Karpas-422 (cell line): ENCODE measurements at regions not wholly inside any gene's neighbourhood (a gene's known extent, or its start where the extent isn't known, plus 50 kb on each side); places are given as distances from the start of the nearest gene placed in this dataset.
A peak's percentile ranks its signal among the peaks of the same experiment; 100 is the strongest.

Experiments used
- DNase-seq: peaks from one replicate; pipeline ENCODE4 v3.0.0-alpha.2; 2015
- H2AFZ ChIP-seq: fragments of 200-600 bp; sonication (generic); 2 replicates; pipeline ENCODE4 v1.6.1; 2014; ENCODE audit warnings: antibody characterized with exemption, low read length, mixed read lengths
- H3K27ac ChIP-seq: fragments of 200-600 bp; sonication (generic); 2 replicates; pipeline ENCODE4 v1.5.1; 2014; ENCODE audit warnings: mild to moderate bottlenecking, low read length, moderate library complexity
- H3K27me3 ChIP-seq: fragments of 200-600 bp; sonication (generic); 2 replicates; pipeline ENCODE4 v1.6.1; 2014; ENCODE audit warnings: low read length, mixed read lengths
- H3K36me3 ChIP-seq: fragments of 200-600 bp; sonication (generic); 2 replicates; pipeline ENCODE4 v1.6.1; 2014; ENCODE audit warnings: low read length, mixed read lengths; ENCODE audit not compliant: insufficient read depth
- H3K4me1 ChIP-seq: fragments of 200-600 bp; sonication (generic); 2 replicates; pipeline ENCODE4 v1.6.1; 2014; ENCODE audit warnings: mild to moderate bottlenecking, low read length, mixed read lengths
- H3K4me2 ChIP-seq: fragments of 200-600 bp; sonication (generic); 2 replicates; pipeline ENCODE4 v1.6.1; 2014; ENCODE audit warnings: low read length, low read depth, mild to moderate bottlenecking; ENCODE audit not compliant: poor library complexity, severe bottlenecking
- H3K4me3 ChIP-seq: fragments of 200-600 bp; sonication (generic); 2 replicates; pipeline ENCODE4 v1.5.1; 2014; ENCODE audit warnings: mild to moderate bottlenecking, antibody characterized with exemption, low read length, mixed read lengths
- H3K79me2 ChIP-seq: fragments of 200-600 bp; sonication (generic); 2 replicates; pipeline ENCODE4 v1.6.1; 2014; ENCODE audit warnings: mild to moderate bottlenecking, low read length, mixed read lengths
- H3K9ac ChIP-seq: fragments of 200-600 bp; sonication (generic); 2 replicates; pipeline ENCODE4 v1.6.0; 2014; ENCODE audit warnings: low read length
- H3K9me2 ChIP-seq: fragments of 200-600 bp; sonication (generic), shearing (Covaris generic); replicated peaks from 2 replicates; pipeline ENCODE4 v1.6.0; 2014; ENCODE audit warnings: mild to moderate bottlenecking, low read length, moderate library complexity; ENCODE audit not compliant: insufficient read depth
- H3K9me3 ChIP-seq: fragments of 300-700, 200-600 bp; sonication (generic); 2 replicates; pipeline ENCODE4 v1.6.1; 2014; ENCODE audit warnings: low read length, mixed read lengths
- H4K20me1 ChIP-seq: fragments of 200-600 bp; sonication (generic); 2 replicates; pipeline ENCODE4 v1.6.1; 2014; ENCODE audit warnings: mild to moderate bottlenecking, antibody characterized with exemption, low read length, low read depth; ENCODE audit not compliant: insufficient read depth

DNA sequence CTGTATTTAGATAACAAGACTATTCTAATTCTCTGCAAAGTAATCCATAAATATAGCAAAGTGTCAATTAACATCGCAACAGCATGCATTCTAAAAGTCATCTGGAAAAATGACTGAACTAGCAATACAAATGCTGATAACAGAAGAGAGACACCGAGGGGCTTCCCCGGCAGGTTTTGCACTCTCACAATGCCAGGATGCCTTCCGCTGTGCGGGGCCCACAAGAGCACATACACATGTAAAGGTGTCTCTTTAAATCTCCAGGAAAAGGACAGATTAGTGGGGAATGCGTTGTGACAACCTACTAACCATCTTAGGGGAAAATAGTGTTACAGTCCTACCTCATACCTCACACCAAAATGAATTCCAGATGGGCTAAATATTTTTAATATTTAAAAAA lies 86.9 kb downstream of the CXCL12 start:
- no peaks in the 10 kb centered on the region; the same call in 1 of the 2 replicates for H3K27me3 ChIP-seq
- H3K79me2 ChIP-seq = no peaks in the 10 kb centered on the region
- DNase-seq = no peak
- H3K4me3 ChIP-seq = no peak overlapping the region
- H3K4me2 ChIP-seq = no peak overlapping the region
- H3K4me1 ChIP-seq = peaks cover 27% of the 10 kb centered on the region
- no peak overlapping the region for H3K27ac ChIP-seq
- no peak overlapping the region for H3K9ac ChIP-seq
- H3K9me2 ChIP-seq = no peaks in the 10 kb centered on the region
- H3K9me3 ChIP-seq = no peaks in the 10 kb centered on the region
- no peaks in the 10 kb centered on the region for H3K36me3 ChIP-seq
- H4K20me1 ChIP-seq = no peaks in the 10 kb centered on the region
- H2AFZ ChIP-seq = no peak overlapping the region

GRCh38 chr10:44295644-44296241 lies 89.2 kb downstream of the CXCL12 start:
- Histone ChIP-seq H3K9ac (no peak overlapping the region), H3K4me2 (no peak overlapping the region), H3K36me3 (no peaks in the 10 kb centered on the region), H3K4me3 (no peak overlapping the region), H4K20me1 (no peaks in the 10 kb centered on the region), H3K27ac (no peak overlapping the region), H3K79me2 (no peaks in the 10 kb centered on the region), H3K27me3 (no peaks in the 10 kb centered on the region; the same call in 1 of the 2 replicates), H3K4me1 (peaks cover 16% of the 10 kb centered on the region), H3K9me2 (no peaks in the 10 kb centered on the region), H2AFZ (no peak overlapping the region), H3K9me3 (no peaks in the 10 kb centered on the region)
- DNase-seq = no peak

DNA sequence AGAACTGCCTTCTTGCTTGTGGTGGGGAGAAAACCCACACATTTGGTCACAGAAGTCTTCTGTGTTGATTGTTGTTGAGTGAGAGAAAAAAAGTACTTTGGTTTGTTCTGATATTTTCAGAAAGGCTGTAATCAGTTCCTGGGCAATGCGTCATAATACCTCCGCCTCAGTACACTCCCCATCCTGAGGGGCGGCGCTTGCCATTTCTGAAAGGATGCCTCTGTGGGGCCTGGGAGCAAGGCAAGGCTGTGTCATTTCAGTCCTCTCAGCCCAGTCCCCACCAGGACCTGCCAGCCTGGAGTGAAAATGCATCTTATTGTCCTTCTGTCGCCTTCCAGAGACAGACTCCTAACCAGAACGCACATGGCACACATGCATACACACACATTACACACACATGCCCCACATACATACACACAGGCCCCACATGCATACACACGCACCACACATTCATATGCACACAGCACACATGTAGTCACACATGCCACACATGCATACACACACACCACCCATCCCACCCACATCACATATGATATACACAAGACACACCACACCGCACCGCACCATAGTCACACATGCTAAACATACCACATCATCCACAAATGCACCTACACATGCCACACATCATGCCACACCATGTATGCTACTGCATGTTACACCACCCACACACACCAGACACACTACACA lies 90.0 kb downstream of the CXCL12 start:
- H3K4me3 ChIP-seq = no peak overlapping the region
- no peaks in the 10 kb centered on the region; the same call in 1 of the 2 replicates for H3K27me3 ChIP-seq
- no peaks in the 10 kb centered on the region for H3K36me3 ChIP-seq
- no peaks in the 10 kb centered on the region for H3K9me3 ChIP-seq
- H3K9me2 ChIP-seq = no peaks in the 10 kb centered on the region
- H4K20me1 ChIP-seq = no peaks in the 10 kb centered on the region
- H3K4me2 ChIP-seq = no peak overlapping the region
- H2AFZ ChIP-seq = no peak overlapping the region
- DNase-seq = no peak
- no peaks in the 10 kb centered on the region for H3K79me2 ChIP-seq
- H3K4me1 ChIP-seq = peaks cover 7% of the 10 kb centered on the region
- no peak overlapping the region for H3K27ac ChIP-seq
- no peak overlapping the region for H3K9ac ChIP-seq

GRCh38 chr10:44293842-44294241 lies 91.1 kb downstream of the CXCL12 start:
- DNase-seq = no peak
- peaks cover 4% of the 10 kb centered on the region; the same call in 1 of the 2 replicates for H3K4me1 ChIP-seq
- no peaks in the 10 kb centered on the region; the same call in 1 of the 2 replicates for H3K27me3 ChIP-seq
- no peaks in the 10 kb centered on the region for H3K9me2 ChIP-seq
- no peaks in the 10 kb centered on the region for H4K20me1 ChIP-seq
- H3K4me3 ChIP-seq = no peak overlapping the region
- no peaks in the 10 kb centered on the region for H3K79me2 ChIP-seq
- H2AFZ ChIP-seq = no peak overlapping the region
- no peak overlapping the region for H3K27ac ChIP-seq
- no peaks in the 10 kb centered on the region for H3K36me3 ChIP-seq
- H3K9me3 ChIP-seq = no peaks in the 10 kb centered on the region
- H3K9ac ChIP-seq = no peak overlapping the region
- no peak overlapping the region for H3K4me2 ChIP-seq

- Histone ChIP-seq H3K9me2 (no peaks in the 10 kb centered on the region), H3K9ac (no peak overlapping the region), H3K79me2 (no peaks in the 10 kb centered on the region), H3K36me3 (no peaks in the 10 kb centered on the region), H2AFZ (no peak overlapping the region), H4K20me1 (no peaks in the 10 kb centered on the region), H3K4me3 (no peak overlapping the region), H3K27ac (no peak overlapping the region), H3K4me2 (no peak overlapping the region), H3K4me1 (no peaks in the 10 kb centered on the region; the same call in 1 of the 2 replicates), H3K27me3 (no peaks in the 10 kb centered on the region; the same call in 1 of the 2 replicates), H3K9me3 (no peaks in the 10 kb centered on the region)
- DNase-seq = peak; percentile 7
These were observed 91.6 kb downstream of the CXCL12 start for GRCh38 chr10:44293306-44293778.

DNA sequence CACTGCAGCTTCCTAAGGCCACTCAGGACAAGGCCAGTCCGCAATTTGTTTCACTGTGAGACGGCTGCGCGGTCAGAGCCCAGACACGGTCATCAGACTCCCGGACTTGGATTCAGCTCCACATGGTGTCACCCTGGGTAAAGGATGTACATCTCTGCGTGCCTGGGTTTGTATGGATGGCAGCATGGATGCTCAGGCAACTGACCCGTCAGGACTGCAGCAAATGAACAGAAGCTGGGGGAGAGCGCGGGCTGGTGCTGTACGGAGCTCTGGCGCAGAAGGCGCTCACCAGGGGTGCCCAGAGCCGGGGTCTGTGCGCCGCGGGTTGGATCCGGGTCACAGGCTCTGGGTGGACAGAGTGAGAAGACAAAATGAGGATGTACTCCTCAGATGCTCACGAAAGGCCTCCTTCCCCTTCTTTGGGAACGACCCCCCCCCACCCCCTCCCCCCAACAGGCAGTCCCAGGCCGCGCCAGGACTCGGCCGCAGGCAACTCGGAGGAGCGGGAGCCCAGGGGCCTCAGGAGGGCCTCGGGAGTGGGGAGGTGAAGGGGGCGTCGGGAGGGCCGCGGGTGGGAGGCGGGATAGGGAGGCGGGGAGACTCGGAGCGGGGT lies 92.4 kb downstream of the CXCL12 start:
- Histone ChIP-seq H3K4me2 (no peak overlapping the region), H3K9me3 (no peaks in the 10 kb centered on the region), H3K9ac (no peak overlapping the region), H3K4me3 (no peak overlapping the region), H3K4me1 (no peaks in the 10 kb centered on the region), H2AFZ (no peak overlapping the region), H3K9me2 (no peaks in the 10 kb centered on the region), H4K20me1 (no peaks in the 10 kb centered on the region), H3K27me3 (no peaks in the 10 kb centered on the region; the same call in 1 of the 2 replicates), H3K27ac (no peak overlapping the region), H3K79me2 (no peaks in the 10 kb centered on the region), H3K36me3 (no peaks in the 10 kb centered on the region)
- no peak for DNase-seq

DNA sequence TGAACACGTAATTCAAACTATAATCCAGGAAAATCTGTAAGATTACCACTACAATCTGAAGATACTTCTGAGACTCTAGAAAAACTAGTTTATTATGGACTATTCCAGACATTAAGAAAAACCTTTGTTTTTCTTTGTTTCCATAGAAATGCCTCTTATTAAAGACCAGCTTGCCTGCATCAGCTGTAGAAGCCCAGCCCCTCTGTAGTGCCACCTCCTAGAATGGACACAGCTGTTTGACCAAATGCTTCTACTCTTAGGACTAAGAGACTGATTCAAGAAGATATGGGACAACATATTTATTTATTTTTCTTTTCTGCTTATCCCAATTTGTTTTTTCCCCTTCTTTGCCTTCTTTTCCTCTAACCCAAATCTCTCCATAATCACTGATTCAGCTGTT lies 93.8 kb downstream of the CXCL12 start:
- DNase-seq = no peak
- Histone ChIP-seq H3K79me2 (no peaks in the 10 kb centered on the region), H3K27me3 (no peaks in the 10 kb centered on the region; the same call in 1 of the 2 replicates), H3K4me3 (no peak overlapping the region), H4K20me1 (no peaks in the 10 kb centered on the region), H3K9me2 (no peaks in the 10 kb centered on the region), H3K4me1 (no peaks in the 10 kb centered on the region), H3K27ac (no peak overlapping the region), H3K4me2 (no peak overlapping the region), H3K36me3 (no peaks in the 10 kb centered on the region), H3K9me3 (no peaks in the 10 kb centered on the region), H2AFZ (no peak overlapping the region), H3K9ac (no peak overlapping the region)

DNA sequence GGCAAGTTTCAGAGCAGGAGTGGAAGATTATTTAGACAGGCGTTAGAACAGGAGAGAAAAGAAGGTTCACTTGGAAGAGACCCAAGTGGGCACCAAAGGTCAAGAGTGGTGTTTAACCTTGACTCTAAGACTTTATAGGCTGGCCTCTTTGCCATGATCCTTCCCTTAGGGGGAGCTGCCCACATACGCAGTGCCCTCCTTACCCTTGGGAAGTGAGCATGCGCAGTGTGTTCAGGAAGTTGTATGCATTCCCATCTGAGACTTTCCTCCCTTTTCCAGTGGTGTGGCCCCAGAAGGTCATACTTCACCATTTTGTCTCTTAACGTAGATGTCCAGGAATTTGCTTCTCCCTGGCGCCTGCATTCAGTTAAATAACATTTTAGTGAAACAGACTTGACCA lies 95.8 kb downstream of the CXCL12 start:
- Histone ChIP-seq H3K9ac (no peak overlapping the region), H3K4me3 (no peak overlapping the region), H3K27me3 (no peaks in the 10 kb centered on the region), H3K4me2 (no peak overlapping the region), H2AFZ (no peak overlapping the region), H3K27ac (no peak overlapping the region), H3K36me3 (no peaks in the 10 kb centered on the region), H4K20me1 (no peaks in the 10 kb centered on the region), H3K9me3 (no peaks in the 10 kb centered on the region), H3K79me2 (no peaks in the 10 kb centered on the region), H3K4me1 (no peaks in the 10 kb centered on the region), H3K9me2 (no peaks in the 10 kb centered on the region)
- no peak for DNase-seq
